ENCODE measurements at regions not wholly inside any gene's neighbourhood (a gene's known extent, or its start where the extent isn't known, plus 50 kb on each side); places are given as distances from the start of the nearest gene placed in this dataset.
"Not testable (repeated sequence)": the region's sequence is repeated elsewhere in the genome, so short reads cannot be mapped to it uniquely, and the experiment has no call there.

- no peak for DNase-seq (ENCODE audit: low spot score)
These were observed 401.1 kb downstream of the CD83 start for GRCh38 chr6:14518515-14519217.

GRCh38 chr6:14520029-14520428 lies 402.5 kb downstream of the CD83 start:
- no peak for DNase-seq (ENCODE audit: low spot score)

- DNase-seq (ENCODE audit: low spot score) = no peak
These were observed 403.0 kb downstream of the CD83 start for GRCh38 chr6:14520536-14520935.

GRCh38 chr6:14521141-14521540 lies 403.6 kb downstream of the CD83 start:
- DNase-seq (ENCODE audit: low spot score) = no peak

- not testable (repeated sequence) for DNase-seq (ENCODE audit: low spot score)
These were observed 404.3 kb downstream of the CD83 start for GRCh38 chr6:14521861-14522260.

- DNase-seq (ENCODE audit: low spot score) = no peak
These were observed 406.7 kb downstream of the CD83 start for GRCh38 chr6:14524319-14524718.

- no peak for DNase-seq (ENCODE audit: low spot score)
These were observed 412.8 kb downstream of the CD83 start for GRCh38 chr6:14530385-14530784.

GRCh38 chr6:14533446-14533845 lies 415.9 kb downstream of the CD83 start:
- DNase-seq (ENCODE audit: low spot score) = no peak

GRCh38 chr6:14537030-14537429 lies 419.5 kb downstream of the CD83 start:
- DNase-seq (ENCODE audit: low spot score) = no peak

- DNase-seq (ENCODE audit: low spot score) = no peak
These were observed 422.7 kb downstream of the CD83 start for GRCh38 chr6:14540276-14540675.

GRCh38 chr6:14540810-14541540 lies 423.4 kb downstream of the CD83 start:
- no peak for DNase-seq (ENCODE audit: low spot score)

- no peak for DNase-seq (ENCODE audit: low spot score)
These were observed 425.2 kb downstream of the CD83 start for GRCh38 chr6:14542670-14543366.

- no peak for DNase-seq (ENCODE audit: low spot score)
These were observed 426.5 kb downstream of the CD83 start for GRCh38 chr6:14543971-14544585.

GRCh38 chr6:14544666-14545065 lies 427.1 kb downstream of the CD83 start:
- DNase-seq (ENCODE audit: low spot score) = no peak

- no peak for DNase-seq (ENCODE audit: low spot score)
These were observed 427.9 kb downstream of the CD83 start for GRCh38 chr6:14545496-14545895.

- no peak for DNase-seq (ENCODE audit: low spot score)
These were observed 428.5 kb downstream of the CD83 start for GRCh38 chr6:14546036-14546435.

- DNase-seq (ENCODE audit: low spot score) = no peak
These were observed 429.9 kb downstream of the CD83 start for GRCh38 chr6:14547284-14547998.

- DNase-seq (ENCODE audit: low spot score) = no peak
These were observed 431.8 kb downstream of the CD83 start for GRCh38 chr6:14549304-14549770.

- DNase-seq (ENCODE audit: low spot score) = no peak
These were observed 432.3 kb downstream of the CD83 start for GRCh38 chr6:14549871-14550270.

- no peak for DNase-seq (ENCODE audit: low spot score)
These were observed 432.8 kb downstream of the CD83 start for GRCh38 chr6:14550410-14550809.

GRCh38 chr6:14550822-14551221 lies 433.2 kb downstream of the CD83 start:
- DNase-seq (ENCODE audit: low spot score) = no peak

GRCh38 chr6:14551601-14552000 lies 434.0 kb downstream of the CD83 start:
- not testable (repeated sequence) for DNase-seq (ENCODE audit: low spot score)
